Keratinocyte (primary cell): ENCODE measurements at regions not wholly inside any gene's neighbourhood (a gene's known extent, or its start where the extent isn't known, plus 50 kb on each side); places are given as distances from the start of the nearest gene placed in this dataset.

Source experiments
- CTCF ChIP-seq, 3 experiments: IDR thresholded peaks in 1 of 3; conservative IDR thresholded peaks in 1 of 3; optimal IDR thresholded peaks in 1 of 3; 2 replicates in 2 of 3; 3 replicates in 1 of 3; pipeline versions ENCODE3 to v1.5.1; 2011; ENCODE audit warnings: low read length in 3 of 3, mild to moderate bottlenecking in 3 of 3, moderate library complexity in 2 of 3, control low read depth in 1 of 3, inconsistent platforms in 1 of 3; ENCODE audit not compliant: insufficient read depth in 2 of 3; ENCODE audit errors: extremely low read depth in 1 of 3
- EZH2 ChIP-seq: IDR thresholded peaks from one replicate; pipeline ENCODE4 v1.6.1; 2012; ENCODE audit warnings: inconsistent platforms, mild to moderate bottlenecking, low read length, moderate library complexity

GRCh38 chr5:124823380-124823779, 76.9 kb upstream of the ZNF608 start:
- no peak for TF ChIP-seq CTCF (optimal IDR thresholded peaks at IDR 0.05 in 1 of 3, IDR thresholded peaks at IDR 0.05 in 1 of 3, conservative IDR thresholded peaks at IDR 0.05 in 1 of 3; ENCODE audit: extremely low read depth in 1 of 3, insufficient read depth in 2 of 3, low read length in 3 of 3)
- TF ChIP-seq EZH2: no peak
